ENCODE measurements at regions not wholly inside any gene's neighbourhood (a gene's known extent, or its start where the extent isn't known, plus 50 kb on each side); places are given as distances from the start of the nearest gene placed in this dataset.

GRCh38 chr10:64091897-64092296 lies 570.7 kb downstream of the REEP3 start:
- peak; percentile 61 for DNase-seq (ENCODE audit: low spot score)
- no peaks in the 10 kb centered on the region for H4K20me1 ChIP-seq (replicated peaks; ENCODE audit: insufficient read depth)
- H3K79me2 ChIP-seq (replicated peaks; ENCODE audit: insufficient read depth) = no peaks in the 10 kb centered on the region
- peak; percentile 48 for ATAC-seq
- peaks cover 9% of the 10 kb centered on the region for H3K9me2 ChIP-seq (ENCODE audit: insufficient read depth)
- H3K27me3 ChIP-seq (ENCODE audit: insufficient read depth) = peaks cover 10% of the 10 kb centered on the region; the same call in 1 of the 2 replicates
- H3K4me1 ChIP-seq (ENCODE audit: insufficient read depth) = peaks cover 2% of the 10 kb centered on the region
- H2AFZ ChIP-seq = peak overlapping the region; percentile 2; the same call in 1 of the 2 replicates
- peaks cover 10% of the 10 kb centered on the region for H3K4me1 Mint-ChIP-seq
- no peaks in the 10 kb centered on the region for H3K36me3 ChIP-seq (ENCODE audit: insufficient read depth)
- H3K4me3 Mint-ChIP-seq = no peak overlapping the region
- H3K4me3 ChIP-seq = no peak overlapping the region
- peaks cover 11% of the 10 kb centered on the region for H3K27me3 Mint-ChIP-seq (ENCODE audit: insufficient read depth, low read depth, poor library complexity)
- no peak overlapping the region for H3K27ac Mint-ChIP-seq
- no peaks in the 10 kb centered on the region for H3K9me3 Mint-ChIP-seq
- no peaks in the 10 kb centered on the region for H3K36me3 Mint-ChIP-seq (ENCODE audit: low read depth)
- TF ChIP-seq ZNF331 (CRISPR knock-in tag; IDR thresholded peaks at IDR 0.05; ENCODE audit: low read depth) = no peak
- peak; percentile 66 to 79 for TF ChIP-seq CTCF (conservative IDR thresholded peaks at IDR 0.05; ENCODE audit: low read depth in 2 of 2)
- TF ChIP-seq JUNB (IDR thresholded peaks at IDR 0.05; ENCODE audit: unreplicated experiment) = no peak
- TF ChIP-seq ZNF462 (CRISPR knock-in tag; IDR thresholded peaks at IDR 0.05) = no peak
- no peak for TF ChIP-seq POLR2AphosphoS5 (IDR thresholded peaks at IDR 0.05; ENCODE audit: low read depth)
- TF ChIP-seq CREB1 (CRISPR knock-in tag; IDR thresholded peaks at IDR 0.05; ENCODE audit: low read depth) = no peak
- no peak for TF ChIP-seq EZH2 (IDR thresholded peaks at IDR 0.05; ENCODE audit: low read depth, unreplicated experiment)
- H3K27ac ChIP-seq (ENCODE audit: low read depth) = no peak overlapping the region
- H3F3A ChIP-seq (replicated peaks; ENCODE audit: low read depth) = no peaks in the 10 kb centered on the region
- no peak overlapping the region for H3K4me2 ChIP-seq
